Testis (tissue), 2 donors: ENCODE measurements at regions not wholly inside any gene's neighbourhood (a gene's known extent, or its start where the extent isn't known, plus 50 kb on each side); places are given as distances from the start of the nearest gene placed in this dataset.

Experiments
- DNase-seq: peaks from one replicate; pipeline ENCODE4 v3.0.0-alpha.2; 2019
- H3K27ac ChIP-seq, 2 donors: fragments of 200-600 bp; sonication (generic); one replicate each; pipeline ENCODE4 v1.5.1; 2019
- H3K27me3 ChIP-seq: fragments of 200-600 bp; sonication (generic); one replicate; pipeline ENCODE4 v1.5.1; 2019
- H3K36me3 ChIP-seq: fragments of 200-600 bp; sonication (generic); one replicate; pipeline ENCODE4 v1.5.1; 2017; ENCODE audit warnings: low read depth; ENCODE audit errors: missing control alignments
- H3K4me1 ChIP-seq: fragments of 200-600 bp; sonication (generic); one replicate; pipeline ENCODE4 v1.5.1; 2019
- H3K4me3 ChIP-seq, 2 donors: fragments of 200-600 bp; sonication (generic); one replicate each; pipeline ENCODE4 v1.5.1; 2017 to 2019
- H3K9me3 ChIP-seq: fragments of 200-600 bp; sonication (generic); one replicate; pipeline ENCODE4 v1.5.1; 2017
- POLR2A ChIP-seq: fragments of 450-650 bp; IDR thresholded peaks from one replicate; pipeline ENCODE4 v1.6.1; 2017; ENCODE audit warnings: antibody characterized with exemption, mild to moderate bottlenecking, moderate library complexity
- WGBS, 2 donors: methylation state at CpG; one replicate each; pipeline ENCODE4 v1.1.5; 2018; 5-methylcytosine and 5-hydroxymethylcytosine counted together
- intact Hi-C: fragments of 100-400 bp; cut with DNase I; formaldehyde crosslinking; loops from one replicate; pipeline ENCODE4 v1.15.1; 2023; ENCODE audit warnings: low total_unique reads
- TF ChIP-seq, protein P1 (sequence below), 3 experiments: fragments of 450-650 bp in 2 of 3; fragments of 200-600 bp in 1 of 3; sonication (generic) in 1 of 3; IDR thresholded peaks; one replicate each; pipeline ENCODE4 v1.5.1; 2016 to 2019; ENCODE audit warnings: antibody characterized with exemption in 3 of 3, mild to moderate bottlenecking in 2 of 3, moderate library complexity in 1 of 3

- DNase-seq = no peak
- WGBS, 2 donors = 79% methylated on average over 3 of the region's 3 CpGs
- H3K9me3 ChIP-seq = no peaks in the 10 kb centered on the region
- H3K36me3 ChIP-seq = no peaks in the 10 kb centered on the region
- no peaks in the 10 kb centered on the region for H3K27me3 ChIP-seq
- H3K4me3 ChIP-seq = no peak overlapping the region
- no peak overlapping the region for H3K27ac ChIP-seq
- intact Hi-C loops = no loop called here
- no peaks in the 10 kb centered on the region for H3K4me1 ChIP-seq
- no peak for TF ChIP-seq POLR2A
- TF ChIP-seq, protein P1, sequence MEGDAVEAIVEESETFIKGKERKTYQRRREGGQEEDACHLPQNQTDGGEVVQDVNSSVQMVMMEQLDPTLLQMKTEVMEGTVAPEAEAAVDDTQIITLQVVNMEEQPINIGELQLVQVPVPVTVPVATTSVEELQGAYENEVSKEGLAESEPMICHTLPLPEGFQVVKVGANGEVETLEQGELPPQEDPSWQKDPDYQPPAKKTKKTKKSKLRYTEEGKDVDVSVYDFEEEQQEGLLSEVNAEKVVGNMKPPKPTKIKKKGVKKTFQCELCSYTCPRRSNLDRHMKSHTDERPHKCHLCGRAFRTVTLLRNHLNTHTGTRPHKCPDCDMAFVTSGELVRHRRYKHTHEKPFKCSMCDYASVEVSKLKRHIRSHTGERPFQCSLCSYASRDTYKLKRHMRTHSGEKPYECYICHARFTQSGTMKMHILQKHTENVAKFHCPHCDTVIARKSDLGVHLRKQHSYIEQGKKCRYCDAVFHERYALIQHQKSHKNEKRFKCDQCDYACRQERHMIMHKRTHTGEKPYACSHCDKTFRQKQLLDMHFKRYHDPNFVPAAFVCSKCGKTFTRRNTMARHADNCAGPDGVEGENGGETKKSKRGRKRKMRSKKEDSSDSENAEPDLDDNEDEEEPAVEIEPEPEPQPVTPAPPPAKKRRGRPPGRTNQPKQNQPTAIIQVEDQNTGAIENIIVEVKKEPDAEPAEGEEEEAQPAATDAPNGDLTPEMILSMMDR (IDR thresholded peaks at IDR 0.05) = no peak
These were observed 241.5 kb downstream of the LTN1 start for GRCh38 chr21:28751176-28751575.

- WGBS, 2 donors = 89 to 97% methylated on average over 5 of the region's 5 CpGs
- no peak for TF ChIP-seq POLR2A
- TF ChIP-seq, protein P1 (IDR thresholded peaks at IDR 0.05) = no peak
- Histone ChIP-seq H3K27me3 (no peaks in the 10 kb centered on the region), H3K4me3 (no peak overlapping the region), H3K4me1 (no peaks in the 10 kb centered on the region), H3K27ac (no peak overlapping the region), H3K36me3 (no peaks in the 10 kb centered on the region), H3K9me3 (no peaks in the 10 kb centered on the region)
- DNase-seq = no peak
- intact Hi-C loops = no loop called here
These were observed 242.1 kb downstream of the LTN1 start for GRCh38 chr21:28750565-28750964.

- no peak for DNase-seq
- 42 to 68% methylated on average over 3 of the region's 3 CpGs for WGBS, 2 donors
- H3K4me3 ChIP-seq = no peak overlapping the region
- H3K27ac ChIP-seq = no peak overlapping the region
- H3K27me3 ChIP-seq = no peaks in the 10 kb centered on the region
- no peaks in the 10 kb centered on the region for H3K4me1 ChIP-seq
- no peaks in the 10 kb centered on the region for H3K36me3 ChIP-seq
- H3K9me3 ChIP-seq = no peaks in the 10 kb centered on the region
- intact Hi-C loops = loop anchor here (10.0 kb wide), 1 partner anchor 1905 kb away; the partner anchor contains the start of gene ADAMTS1
- TF ChIP-seq, protein P1 (IDR thresholded peaks at IDR 0.05) = no peak
- no peak for TF ChIP-seq POLR2A
These were observed 243.1 kb downstream of the LTN1 start for GRCh38 chr21:28749536-28749935.

- no peaks in the 10 kb centered on the region for H3K9me3 ChIP-seq
- H3K36me3 ChIP-seq = no peaks in the 10 kb centered on the region
- intact Hi-C loops = loop anchor here (10.0 kb wide), 1 partner anchor 1903 kb away; the partner anchor contains the start of gene ADAMTS1
- DNase-seq = no peak
- WGBS, 2 donors = 82 to 89% methylated on average over 1 of the region's 1 CpG
- H3K4me1 ChIP-seq = no peaks in the 10 kb centered on the region
- no peak overlapping the region for H3K27ac ChIP-seq
- no peaks in the 10 kb centered on the region for H3K27me3 ChIP-seq
- no peak overlapping the region for H3K4me3 ChIP-seq
- TF ChIP-seq POLR2A = no peak
- TF ChIP-seq, protein P1 (IDR thresholded peaks at IDR 0.05) = no peak
These were observed 245.2 kb downstream of the LTN1 start for GRCh38 chr21:28747464-28747863.

GRCh38 chr21:28746166-28746565 is 246.5 kb downstream of the LTN1 start:
- H3K4me3 ChIP-seq = no peak overlapping the region
- DNase-seq = no peak
- no peak overlapping the region for H3K27ac ChIP-seq
- H3K9me3 ChIP-seq = no peaks in the 10 kb centered on the region
- no peaks in the 10 kb centered on the region for H3K36me3 ChIP-seq
- H3K4me1 ChIP-seq = no peaks in the 10 kb centered on the region
- 50 to 72% methylated on average over 4 of the region's 4 CpGs for WGBS, 2 donors
- H3K27me3 ChIP-seq = no peaks in the 10 kb centered on the region
- intact Hi-C loops = loop anchor here (10.0 kb wide), 1 partner anchor 1901 kb away; the partner anchor contains the start of gene ADAMTS1
- no peak for TF ChIP-seq POLR2A
- TF ChIP-seq, protein P1 (IDR thresholded peaks at IDR 0.05) = no peak
